Panc1 (cell line): ENCODE measurements at regions not wholly inside any gene's neighbourhood (a gene's known extent, or its start where the extent isn't known, plus 50 kb on each side); places are given as distances from the start of the nearest gene placed in this dataset.
A peak's percentile ranks its signal among the peaks of the same experiment; 100 is the strongest.

ENCODE experiments used
- ATAC-seq: fragments of 200-7000 bp; cut with Tn5 transposase; 2 replicates; pipeline ENCODE4 v1.9.1; 2020; ENCODE audit warnings: mild to moderate bottlenecking, moderate library complexity
- BruUV-seq: library from RNA; stranded (reverse); fragments of 400-500 nt; replicated peaks from 2 replicates; lab custom pipeline; 2021; lab: Mats Ljungman, UMichigan
- CTCF ChIA-PET: fragments of 300-600 bp; sonication (Branson Sonifier 250); formaldehyde crosslinking; loops from one replicate; lab custom pipeline; 2022; ENCODE audit warnings: antibody characterized with exemption; lab: Charles Lee
- POLR2A ChIA-PET: fragments of 300-600 bp; sonication (Branson Sonifier 250); formaldehyde crosslinking; loops from one replicate; lab custom pipeline; 2022; ENCODE audit warnings: antibody characterized with exemption; lab: Charles Lee
- DNase-seq: peaks from one replicate; pipeline ENCODE4 v3.0.0-alpha.2; 2010; ENCODE audit warnings: low read depth, low spot score
- H3K27ac ChIP-seq: 2 replicates; pipeline ENCODE4 v1.5.1; 2011; ENCODE audit warnings: mild to moderate bottlenecking, low read length, inconsistent platforms
- H3K27me3 ChIP-seq: fragments of 200-500 bp; sonication (Bioruptor generic); 2 replicates; pipeline ENCODE4 v1.6.0; 2014; ENCODE audit warnings: low read length, inconsistent platforms; ENCODE audit not compliant: control insufficient read depth, insufficient read depth
- H3K36me3 ChIP-seq: fragments of 200-500 bp; sonication (Bioruptor generic); 2 replicates; pipeline ENCODE4 v1.5.1; 2014; ENCODE audit warnings: inconsistent platforms, mild to moderate bottlenecking, low read length, moderate library complexity; ENCODE audit not compliant: control insufficient read depth, insufficient read depth
- H3K4me1 ChIP-seq: 2 replicates; pipeline ENCODE4 v1.5.1; 2011; ENCODE audit warnings: inconsistent platforms, mild to moderate bottlenecking, low read length, moderate library complexity; ENCODE audit not compliant: control insufficient read depth, insufficient read depth
- H3K4me3 ChIP-seq, 2 experiments: 2 replicates each; pipeline ENCODE4 v1.5.1; 2011 to 2012; ENCODE audit warnings: low read depth in 2 of 2, low read length in 2 of 2, mild to moderate bottlenecking in 2 of 2, inconsistent platforms in 1 of 2, moderate library complexity in 1 of 2
- H3K9me3 ChIP-seq: fragments of 200-500 bp; sonication (Bioruptor generic); 2 replicates; pipeline ENCODE4 v1.5.1; 2014; ENCODE audit warnings: low read depth, mild to moderate bottlenecking, inconsistent platforms, low read length, moderate library complexity; ENCODE audit not compliant: control insufficient read depth, insufficient read depth
- POLR2AphosphoS5 ChIP-seq: IDR thresholded peaks from 2 replicates; pipeline ENCODE4 v1.6.1; 2012; ENCODE audit warnings: mild to moderate bottlenecking, low read depth, low read length, moderate library complexity
- SIN3A ChIP-seq: IDR thresholded peaks from 2 replicates; pipeline ENCODE4 v1.6.1; 2012; ENCODE audit warnings: low read depth, mild to moderate bottlenecking, low read length, moderate library complexity, borderline replicate concordance; ENCODE audit not compliant: insufficient read depth
- TCF7L2 ChIP-seq: IDR thresholded peaks from 2 replicates; pipeline ENCODE4 v1.6.1; 2011; ENCODE audit warnings: mild to moderate bottlenecking, low read depth, low read length, inconsistent platforms
- in situ Hi-C: cut with HindIII; loops from 2 replicates; pipeline ENCODE4 v1.10.0; 2016; ENCODE audit warnings: low sequenced_read_pairs, low pct_unique_long_range_greater_than_20kb
- intact Hi-C: fragments of 100-400 bp; cut with micrococcal nuclease; formaldehyde crosslinking; loops from one replicate; pipeline ENCODE4 v1.10.0; 2022; ENCODE audit not compliant: unreplicated experiment
- TF ChIP-seq, protein P1 (sequence below): fragments of 450-650 bp; IDR thresholded peaks from 2 replicates; pipeline ENCODE4 v1.5.1; 2017; ENCODE audit warnings: mild to moderate bottlenecking
- TF ChIP-seq, protein P2 (sequence below), 2 experiments: IDR thresholded peaks; 2 replicates each; pipeline ENCODE4 v1.6.1; 2011 to 2012; ENCODE audit warnings: low read depth in 2 of 2, control low read depth in 1 of 2, low read length in 1 of 2, mild to moderate bottlenecking in 1 of 2, moderate library complexity in 1 of 2; ENCODE audit not compliant: insufficient read depth in 1 of 2

DNA sequence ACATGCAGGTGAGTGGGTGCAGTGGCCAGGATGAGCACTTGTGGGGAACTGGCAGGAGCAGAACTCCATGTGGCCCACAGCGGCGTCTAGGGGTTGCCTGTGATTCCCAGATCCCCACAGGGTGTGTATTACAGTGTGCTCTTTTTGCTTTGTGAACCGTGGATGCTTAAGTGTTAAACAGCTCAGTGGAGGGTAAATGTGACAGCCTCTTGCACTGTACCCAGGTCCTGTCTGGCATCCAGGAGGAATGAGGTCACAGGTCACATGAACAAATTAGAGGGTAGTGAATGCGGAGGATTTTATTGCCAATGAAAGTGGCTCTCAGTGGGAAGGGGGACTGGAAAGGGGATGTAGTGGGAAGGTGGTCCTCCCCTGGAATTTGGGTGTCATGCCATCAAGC lies 447.8 kb downstream of the SPRY1 start:
- no peak for TF ChIP-seq TCF7L2
- TF ChIP-seq POLR2AphosphoS5: no peak
- no peak for TF ChIP-seq SIN3A
- TF ChIP-seq, protein P1, sequence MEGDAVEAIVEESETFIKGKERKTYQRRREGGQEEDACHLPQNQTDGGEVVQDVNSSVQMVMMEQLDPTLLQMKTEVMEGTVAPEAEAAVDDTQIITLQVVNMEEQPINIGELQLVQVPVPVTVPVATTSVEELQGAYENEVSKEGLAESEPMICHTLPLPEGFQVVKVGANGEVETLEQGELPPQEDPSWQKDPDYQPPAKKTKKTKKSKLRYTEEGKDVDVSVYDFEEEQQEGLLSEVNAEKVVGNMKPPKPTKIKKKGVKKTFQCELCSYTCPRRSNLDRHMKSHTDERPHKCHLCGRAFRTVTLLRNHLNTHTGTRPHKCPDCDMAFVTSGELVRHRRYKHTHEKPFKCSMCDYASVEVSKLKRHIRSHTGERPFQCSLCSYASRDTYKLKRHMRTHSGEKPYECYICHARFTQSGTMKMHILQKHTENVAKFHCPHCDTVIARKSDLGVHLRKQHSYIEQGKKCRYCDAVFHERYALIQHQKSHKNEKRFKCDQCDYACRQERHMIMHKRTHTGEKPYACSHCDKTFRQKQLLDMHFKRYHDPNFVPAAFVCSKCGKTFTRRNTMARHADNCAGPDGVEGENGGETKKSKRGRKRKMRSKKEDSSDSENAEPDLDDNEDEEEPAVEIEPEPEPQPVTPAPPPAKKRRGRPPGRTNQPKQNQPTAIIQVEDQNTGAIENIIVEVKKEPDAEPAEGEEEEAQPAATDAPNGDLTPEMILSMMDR: no peak
- TF ChIP-seq, protein P2, sequence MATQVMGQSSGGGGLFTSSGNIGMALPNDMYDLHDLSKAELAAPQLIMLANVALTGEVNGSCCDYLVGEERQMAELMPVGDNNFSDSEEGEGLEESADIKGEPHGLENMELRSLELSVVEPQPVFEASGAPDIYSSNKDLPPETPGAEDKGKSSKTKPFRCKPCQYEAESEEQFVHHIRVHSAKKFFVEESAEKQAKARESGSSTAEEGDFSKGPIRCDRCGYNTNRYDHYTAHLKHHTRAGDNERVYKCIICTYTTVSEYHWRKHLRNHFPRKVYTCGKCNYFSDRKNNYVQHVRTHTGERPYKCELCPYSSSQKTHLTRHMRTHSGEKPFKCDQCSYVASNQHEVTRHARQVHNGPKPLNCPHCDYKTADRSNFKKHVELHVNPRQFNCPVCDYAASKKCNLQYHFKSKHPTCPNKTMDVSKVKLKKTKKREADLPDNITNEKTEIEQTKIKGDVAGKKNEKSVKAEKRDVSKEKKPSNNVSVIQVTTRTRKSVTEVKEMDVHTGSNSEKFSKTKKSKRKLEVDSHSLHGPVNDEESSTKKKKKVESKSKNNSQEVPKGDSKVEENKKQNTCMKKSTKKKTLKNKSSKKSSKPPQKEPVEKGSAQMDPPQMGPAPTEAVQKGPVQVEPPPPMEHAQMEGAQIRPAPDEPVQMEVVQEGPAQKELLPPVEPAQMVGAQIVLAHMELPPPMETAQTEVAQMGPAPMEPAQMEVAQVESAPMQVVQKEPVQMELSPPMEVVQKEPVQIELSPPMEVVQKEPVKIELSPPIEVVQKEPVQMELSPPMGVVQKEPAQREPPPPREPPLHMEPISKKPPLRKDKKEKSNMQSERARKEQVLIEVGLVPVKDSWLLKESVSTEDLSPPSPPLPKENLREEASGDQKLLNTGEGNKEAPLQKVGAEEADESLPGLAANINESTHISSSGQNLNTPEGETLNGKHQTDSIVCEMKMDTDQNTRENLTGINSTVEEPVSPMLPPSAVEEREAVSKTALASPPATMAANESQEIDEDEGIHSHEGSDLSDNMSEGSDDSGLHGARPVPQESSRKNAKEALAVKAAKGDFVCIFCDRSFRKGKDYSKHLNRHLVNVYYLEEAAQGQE (IDR thresholded peaks at IDR 0.05; ENCODE audit: insufficient read depth in 1 of 2, low read depth in 2 of 2, low read length in 1 of 2): no peak
- H3K27ac ChIP-seq: peak overlapping the region; percentile 29; the same call in 1 of the 2 replicates
- intact Hi-C loops (no loop called here), in situ Hi-C loops (no loop called here)
- no peaks in the 10 kb centered on the region for H3K36me3 ChIP-seq
- ATAC-seq (no peak), DNase-seq (no peak)
- no peaks in the 10 kb centered on the region for H3K27me3 ChIP-seq
- ChIA-PET CTCF (interaction anchor here (0.6 kb wide), 1 partner anchor 72 kb away, joined by 3 read pairs; no protein-coding TSS in a partner anchor), POLR2A (interaction anchor here (0.6 kb wide), 1 partner anchor 32 kb away, joined by 6 read pairs; no protein-coding TSS in a partner anchor)
- H3K4me3 ChIP-seq: no peak overlapping the region
- no peaks in the 10 kb centered on the region for H3K9me3 ChIP-seq
- H3K4me1 ChIP-seq: peaks cover 4% of the 10 kb centered on the region; the same call in 1 of the 2 replicates
- no TSS peak for BruUV-seq

DNA sequence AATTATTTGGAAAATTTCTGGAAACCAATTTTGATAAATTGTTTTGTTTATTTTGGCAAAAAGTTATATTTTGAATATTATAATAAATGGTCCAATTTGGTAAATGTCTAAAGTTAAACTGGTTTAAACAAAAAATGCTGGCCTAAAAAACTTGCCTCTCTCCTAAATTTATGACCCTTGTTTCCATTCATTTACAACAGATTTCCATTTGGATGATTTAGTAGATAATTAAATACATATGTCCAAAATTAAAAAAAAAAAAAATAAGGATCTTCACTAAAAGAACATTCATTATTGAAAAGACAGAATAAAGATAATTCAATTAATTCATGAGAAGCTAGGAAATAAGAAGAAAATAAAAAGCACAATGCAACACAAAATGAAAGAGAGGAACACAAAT lies 449.5 kb downstream of the SPRY1 start:
- no peaks in the 10 kb centered on the region for H3K36me3 ChIP-seq
- ChIA-PET POLR2A (no interaction called here), CTCF (no interaction called here)
- in situ Hi-C loops (no loop called here), intact Hi-C loops (no loop called here)
- no TSS peak for BruUV-seq
- DNase-seq (no peak), ATAC-seq (no peak)
- H3K4me1 ChIP-seq: peaks cover 6% of the 10 kb centered on the region; the same call in 1 of the 2 replicates
- H3K27me3 ChIP-seq: no peaks in the 10 kb centered on the region
- no peak overlapping the region; the same call in 1 of the 2 replicates for H3K27ac ChIP-seq
- no peaks in the 10 kb centered on the region for H3K9me3 ChIP-seq
- no peak overlapping the region for H3K4me3 ChIP-seq
- TF ChIP-seq, protein P2 (IDR thresholded peaks at IDR 0.05; ENCODE audit: insufficient read depth in 1 of 2, low read depth in 2 of 2, low read length in 1 of 2): no peak
- no peak for TF ChIP-seq POLR2AphosphoS5
- TF ChIP-seq SIN3A: no peak
- TF ChIP-seq TCF7L2: no peak
- TF ChIP-seq, protein P1: no peak
